ENCODE measurements at regions not wholly inside any gene's neighbourhood (a gene's known extent, or its start where the extent isn't known, plus 50 kb on each side); places are given as distances from the start of the nearest gene placed in this dataset.

DNA sequence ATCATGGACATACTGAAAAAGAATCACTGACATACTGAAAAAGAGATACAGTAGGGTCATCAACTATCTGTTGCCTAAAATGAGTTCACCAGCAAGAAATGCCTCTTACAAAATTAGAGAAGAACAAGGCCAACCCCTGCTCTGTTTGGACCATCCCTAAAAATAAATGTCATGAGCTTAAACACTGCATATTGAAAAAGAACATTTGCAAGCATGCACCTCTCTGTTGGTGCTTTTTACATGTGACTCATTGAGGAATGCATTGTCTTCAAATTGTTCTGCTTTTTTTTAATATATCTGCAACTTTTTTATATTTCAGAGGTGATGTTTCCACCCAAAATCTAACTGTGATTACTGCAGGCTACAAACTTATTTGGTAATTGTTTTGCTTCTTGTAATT lies 233.9 kb upstream of the LRATD1 start:
- Mint-ChIP-seq H3K4me1 (ENCODE audit: unreplicated experiment) (peaks cover 2% of the 10 kb centered on the region), H3K4me3 (ENCODE audit: unreplicated experiment) (no peak overlapping the region), H3K9me3 (ENCODE audit: unreplicated experiment) (no peaks in the 10 kb centered on the region), H3K27me3 (ENCODE audit: unreplicated experiment) (no peaks in the 10 kb centered on the region), H3K27ac (ENCODE audit: unreplicated experiment) (no peak overlapping the region), H3K36me3 (ENCODE audit: low read depth, unreplicated experiment) (no peaks in the 10 kb centered on the region)
- no peak for DNase-seq (ENCODE audit: low spot score)
- TF ChIP-seq, protein P1, sequence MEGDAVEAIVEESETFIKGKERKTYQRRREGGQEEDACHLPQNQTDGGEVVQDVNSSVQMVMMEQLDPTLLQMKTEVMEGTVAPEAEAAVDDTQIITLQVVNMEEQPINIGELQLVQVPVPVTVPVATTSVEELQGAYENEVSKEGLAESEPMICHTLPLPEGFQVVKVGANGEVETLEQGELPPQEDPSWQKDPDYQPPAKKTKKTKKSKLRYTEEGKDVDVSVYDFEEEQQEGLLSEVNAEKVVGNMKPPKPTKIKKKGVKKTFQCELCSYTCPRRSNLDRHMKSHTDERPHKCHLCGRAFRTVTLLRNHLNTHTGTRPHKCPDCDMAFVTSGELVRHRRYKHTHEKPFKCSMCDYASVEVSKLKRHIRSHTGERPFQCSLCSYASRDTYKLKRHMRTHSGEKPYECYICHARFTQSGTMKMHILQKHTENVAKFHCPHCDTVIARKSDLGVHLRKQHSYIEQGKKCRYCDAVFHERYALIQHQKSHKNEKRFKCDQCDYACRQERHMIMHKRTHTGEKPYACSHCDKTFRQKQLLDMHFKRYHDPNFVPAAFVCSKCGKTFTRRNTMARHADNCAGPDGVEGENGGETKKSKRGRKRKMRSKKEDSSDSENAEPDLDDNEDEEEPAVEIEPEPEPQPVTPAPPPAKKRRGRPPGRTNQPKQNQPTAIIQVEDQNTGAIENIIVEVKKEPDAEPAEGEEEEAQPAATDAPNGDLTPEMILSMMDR (IDR thresholded peaks at IDR 0.05; ENCODE audit: unreplicated experiment), result no peak

DNA sequence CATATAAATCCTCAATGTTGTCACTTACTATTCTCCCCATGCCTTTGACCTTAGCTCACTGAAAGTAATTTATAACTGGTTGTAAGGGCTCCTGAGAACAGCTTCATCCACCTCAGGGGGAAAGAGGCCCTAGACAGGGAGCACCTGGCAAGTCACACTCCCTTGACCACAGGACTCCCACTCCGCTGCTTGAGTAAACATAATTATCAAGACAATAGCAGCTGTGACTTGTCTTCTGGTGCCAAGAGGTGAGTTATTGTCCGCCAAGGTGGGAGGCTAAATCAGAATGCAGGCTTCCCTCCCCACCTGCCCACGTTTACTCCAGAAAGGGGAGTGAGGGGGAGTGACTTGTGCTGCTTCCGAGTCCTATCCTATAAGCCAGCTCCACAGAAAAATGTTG lies 230.6 kb upstream of the LRATD1 start:
- H3K9me3 Mint-ChIP-seq (ENCODE audit: unreplicated experiment), result no peaks in the 10 kb centered on the region
- H3K36me3 Mint-ChIP-seq (ENCODE audit: low read depth, unreplicated experiment), result no peaks in the 10 kb centered on the region
- no peak overlapping the region for H3K27ac Mint-ChIP-seq (ENCODE audit: unreplicated experiment)
- H3K27me3 Mint-ChIP-seq (ENCODE audit: unreplicated experiment), result no peaks in the 10 kb centered on the region
- no peak for DNase-seq (ENCODE audit: low spot score)
- TF ChIP-seq, protein P1 (IDR thresholded peaks at IDR 0.05; ENCODE audit: unreplicated experiment), result no peak
- H3K4me3 Mint-ChIP-seq (ENCODE audit: unreplicated experiment), result no peak overlapping the region
- H3K4me1 Mint-ChIP-seq (ENCODE audit: unreplicated experiment), result peaks cover 2% of the 10 kb centered on the region

DNA sequence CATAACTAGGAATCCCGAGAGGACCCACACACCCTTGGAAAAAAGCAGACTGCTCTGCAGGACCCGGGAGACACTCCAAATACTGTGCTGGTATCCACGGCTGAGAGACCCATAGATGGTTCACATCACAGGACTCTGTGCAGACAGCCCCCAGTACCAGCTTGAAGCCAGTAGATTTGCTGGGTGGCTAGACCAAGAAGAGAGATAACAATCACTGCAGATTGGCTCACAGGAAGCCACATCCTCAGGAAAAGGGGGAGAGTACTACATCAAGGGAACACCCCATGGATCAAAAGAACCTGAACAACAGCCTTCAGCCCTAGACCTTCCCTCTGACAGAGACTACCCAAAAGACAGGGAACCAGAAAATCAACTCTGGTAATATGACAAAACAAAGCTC lies 223.8 kb upstream of the LRATD1 start:
- no peak overlapping the region for H3K27ac Mint-ChIP-seq (ENCODE audit: unreplicated experiment)
- H3K4me3 Mint-ChIP-seq (ENCODE audit: unreplicated experiment), result no peak overlapping the region
- H3K27me3 Mint-ChIP-seq (ENCODE audit: unreplicated experiment), result no peaks in the 10 kb centered on the region
- no peaks in the 10 kb centered on the region for H3K36me3 Mint-ChIP-seq (ENCODE audit: low read depth, unreplicated experiment)
- H3K4me1 Mint-ChIP-seq (ENCODE audit: unreplicated experiment), result peaks cover 6% of the 10 kb centered on the region
- DNase-seq (ENCODE audit: low spot score), result no peak
- TF ChIP-seq, protein P1 (IDR thresholded peaks at IDR 0.05; ENCODE audit: unreplicated experiment), result no peak
- H3K9me3 Mint-ChIP-seq (ENCODE audit: unreplicated experiment), result no peaks in the 10 kb centered on the region

DNA sequence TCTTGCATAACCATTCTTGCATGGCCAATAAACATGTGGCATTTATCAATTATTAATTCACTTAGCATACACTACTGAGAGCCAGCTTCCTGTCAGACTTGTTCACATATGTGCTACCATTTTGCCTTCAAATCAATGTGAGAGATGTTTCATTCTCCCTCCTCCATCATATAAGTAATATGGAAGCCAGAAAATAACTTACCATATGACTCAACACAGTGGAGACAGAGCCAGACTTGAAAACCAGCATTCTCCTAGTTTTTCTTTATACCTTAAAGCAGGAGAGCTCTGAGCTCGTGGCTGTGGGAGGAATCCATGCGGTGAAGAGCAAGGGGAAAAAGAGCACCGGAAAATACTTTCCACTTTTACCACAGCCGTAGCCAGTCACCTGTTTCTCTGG lies 215.0 kb upstream of the LRATD1 start:
- H3K27ac Mint-ChIP-seq (ENCODE audit: unreplicated experiment), result no peak overlapping the region
- no peak overlapping the region for H3K4me3 Mint-ChIP-seq (ENCODE audit: unreplicated experiment)
- TF ChIP-seq, protein P1 (IDR thresholded peaks at IDR 0.05; ENCODE audit: unreplicated experiment), result no peak
- no peaks in the 10 kb centered on the region for H3K36me3 Mint-ChIP-seq (ENCODE audit: low read depth, unreplicated experiment)
- H3K27me3 Mint-ChIP-seq (ENCODE audit: unreplicated experiment), result peaks cover 1% of the 10 kb centered on the region
- H3K9me3 Mint-ChIP-seq (ENCODE audit: unreplicated experiment), result no peaks in the 10 kb centered on the region
- DNase-seq (ENCODE audit: low spot score), result no peak
- H3K4me1 Mint-ChIP-seq (ENCODE audit: unreplicated experiment), result peaks cover 20% of the 10 kb centered on the region

DNA sequence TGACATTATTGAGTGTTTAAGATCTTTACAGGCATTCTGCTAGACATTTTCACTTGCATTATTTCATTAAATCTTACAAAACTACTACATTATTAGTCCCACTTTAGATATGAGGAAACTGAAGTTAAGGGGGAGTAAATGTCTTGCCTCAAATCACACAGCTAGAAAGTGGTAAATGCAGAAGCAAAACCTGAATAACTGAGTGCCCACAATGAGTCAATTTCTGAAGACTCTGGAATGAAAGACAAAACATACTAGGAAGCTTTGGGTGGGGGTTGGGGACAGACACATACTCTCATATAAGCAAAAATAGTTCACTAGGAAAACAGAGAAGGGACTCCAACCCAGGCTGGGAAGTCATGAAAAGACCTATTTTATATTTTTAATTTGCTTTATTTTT lies 214.4 kb upstream of the LRATD1 start:
- no peak for DNase-seq (ENCODE audit: low spot score)
- peaks cover 1% of the 10 kb centered on the region for H3K27me3 Mint-ChIP-seq (ENCODE audit: unreplicated experiment)

More for the DNA sequence above, 214.4 kb upstream of the LRATD1 start:
- Mint-ChIP-seq H3K4me3 (ENCODE audit: unreplicated experiment) (no peak overlapping the region), H3K9me3 (ENCODE audit: unreplicated experiment) (no peaks in the 10 kb centered on the region), H3K4me1 (ENCODE audit: unreplicated experiment) (peaks cover 20% of the 10 kb centered on the region), H3K36me3 (ENCODE audit: low read depth, unreplicated experiment) (no peaks in the 10 kb centered on the region), H3K27ac (ENCODE audit: unreplicated experiment) (no peak overlapping the region)
- TF ChIP-seq, protein P1 (IDR thresholded peaks at IDR 0.05; ENCODE audit: unreplicated experiment), result no peak
